HG03571 (cell line): ENCODE measurements at regions not wholly inside any gene's neighbourhood (a gene's known extent, or its start where the extent isn't known, plus 50 kb on each side); places are given as distances from the start of the nearest gene placed in this dataset.
A peak's percentile ranks its signal among the peaks of the same experiment; 100 is the strongest.

Experiments
- ATAC-seq: cut with Tn5 transposase; IDR thresholded peaks from one replicate; pipeline ENCODE4 v1.9.1; 2021; ENCODE audit not compliant: unreplicated experiment

GRCh38 chr5:141753143-141753970 lies 71.3 kb upstream of the ARAP3 start:
- ATAC-seq: no peak

GRCh38 chr5:141747152-141748141 lies 65.4 kb upstream of the ARAP3 start:
- peak; percentile 51 for ATAC-seq

- ATAC-seq: no peak
These were observed 64.4 kb upstream of the ARAP3 start for GRCh38 chr5:141746395-141746794.

DNA sequence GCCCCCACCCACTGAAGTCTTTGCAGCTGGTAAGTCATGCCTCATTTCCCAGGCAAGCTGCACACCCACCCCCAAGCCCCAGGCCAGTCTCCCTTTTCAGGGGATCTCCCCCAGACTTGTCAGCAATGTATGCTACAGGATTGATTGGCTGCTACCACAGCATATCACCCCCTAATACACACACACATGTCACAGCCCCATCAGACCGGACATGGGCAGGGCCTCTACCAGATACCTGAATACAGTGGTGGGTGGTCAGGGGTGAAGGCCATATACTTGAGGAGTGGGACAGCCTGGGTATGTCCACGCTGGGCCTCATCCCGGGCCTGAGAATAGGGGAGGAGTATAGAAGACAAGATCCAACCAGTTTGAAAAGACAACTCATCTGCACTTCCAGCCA lies 63.4 kb upstream of the ARAP3 start:
- no peak for ATAC-seq

DNA sequence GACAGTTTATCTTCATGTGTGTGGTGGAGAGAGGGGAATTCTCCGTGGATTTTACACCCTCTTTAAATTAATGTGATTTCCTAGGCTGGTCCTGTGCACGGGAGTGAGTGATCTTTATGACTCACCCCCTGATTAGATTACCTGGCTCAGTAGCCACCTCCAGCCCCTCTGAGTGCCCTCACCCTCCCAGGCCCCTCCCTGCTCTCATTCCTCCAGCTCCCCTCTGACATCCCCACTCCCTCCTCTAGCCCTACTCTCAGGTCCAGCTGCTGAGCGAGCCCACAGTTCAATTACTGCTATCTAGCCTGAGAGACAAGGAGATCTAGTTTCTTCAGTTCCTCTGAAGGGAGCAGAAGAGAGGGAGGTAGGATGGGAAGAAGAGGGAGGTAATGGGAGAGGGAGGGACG lies 61.8 kb upstream of the ARAP3 start:
- ATAC-seq: no peak

DNA sequence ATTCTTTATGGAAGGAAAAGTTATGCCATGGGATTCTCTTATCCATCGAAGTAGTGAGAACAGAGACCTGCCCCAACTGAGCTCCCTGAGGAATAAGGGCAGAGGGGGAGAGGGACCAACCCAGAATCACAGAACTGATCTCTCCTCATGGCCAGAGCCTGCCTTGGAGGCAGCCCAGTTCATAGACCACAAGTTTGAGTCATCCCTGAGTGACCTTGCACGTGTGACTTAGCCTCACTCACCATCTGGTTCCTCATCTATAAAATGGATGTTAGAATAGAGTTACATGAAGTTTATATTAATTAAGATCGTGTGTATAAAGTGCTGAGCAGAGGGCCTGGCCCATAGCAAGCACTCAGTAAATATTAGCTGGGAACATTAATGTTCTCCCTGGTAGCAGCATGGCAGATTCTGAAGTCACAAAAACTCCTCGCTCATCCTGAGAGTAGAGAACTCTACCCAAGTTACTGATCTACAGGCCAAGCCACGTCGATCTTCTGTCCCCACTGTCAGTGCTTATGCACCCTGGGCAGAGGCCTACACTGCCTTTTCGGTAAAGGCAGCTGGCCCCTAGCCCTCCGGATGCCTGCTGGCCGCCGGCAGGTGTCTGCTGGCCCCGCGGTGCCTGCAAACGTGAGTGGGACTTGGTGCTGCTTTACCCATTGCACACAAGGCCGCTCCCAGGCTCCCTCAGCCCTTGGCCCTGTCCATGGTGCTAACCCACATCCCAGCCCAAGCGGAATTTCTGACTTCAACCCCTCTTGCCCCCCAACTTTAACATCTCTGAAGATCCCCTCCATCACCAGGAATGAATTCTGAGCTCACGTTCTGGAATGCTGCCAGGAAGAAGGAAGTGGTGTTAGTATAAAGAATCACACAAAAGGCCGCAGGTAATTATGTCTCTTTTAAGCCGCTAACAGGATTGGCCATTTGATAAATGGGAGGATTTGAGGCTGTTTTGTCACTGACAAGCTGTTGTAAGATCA lies 61.1 kb upstream of the ARAP3 start:
- ATAC-seq: no peak

DNA sequence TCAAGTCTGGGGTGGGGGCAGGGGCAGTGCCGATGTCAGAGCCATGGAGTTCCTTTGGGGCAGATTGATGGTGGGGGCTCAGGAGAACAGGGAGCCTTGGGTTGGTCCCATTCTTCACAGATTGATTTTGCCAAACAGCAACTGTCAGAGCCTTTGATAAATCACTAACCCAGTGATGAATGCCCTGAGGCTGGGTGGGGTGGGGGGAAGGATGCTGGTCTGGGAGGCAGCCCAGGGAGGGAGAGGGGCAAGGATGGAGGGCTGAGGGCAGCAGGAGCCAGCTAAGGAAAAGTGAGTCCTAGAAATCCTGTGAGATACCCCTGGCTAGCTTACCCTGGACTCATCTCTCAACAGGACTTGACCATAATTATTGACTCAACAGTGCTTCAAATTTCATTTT lies 60.1 kb upstream of the ARAP3 start:
- no peak for ATAC-seq

DNA sequence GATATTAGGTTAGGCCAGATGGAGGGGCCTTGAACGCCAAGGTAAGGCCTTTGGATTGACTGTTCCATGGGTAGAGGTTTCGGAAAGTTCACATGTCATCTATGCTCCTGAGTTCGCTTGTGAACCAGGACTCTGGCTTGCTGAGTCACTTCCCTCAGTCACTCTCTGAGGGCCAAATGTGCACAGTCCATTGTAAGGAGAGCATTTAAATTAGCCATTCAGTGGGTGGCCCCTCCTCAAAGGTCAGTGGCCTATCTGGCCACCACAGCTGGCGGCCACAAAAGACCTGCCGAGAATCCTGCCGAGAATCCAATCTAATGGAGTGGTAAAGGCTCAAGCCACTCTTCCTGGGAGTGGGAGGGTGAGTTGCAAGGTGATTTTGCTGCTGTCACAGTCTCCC lies 58.9 kb upstream of the ARAP3 start:
- no peak for ATAC-seq

DNA sequence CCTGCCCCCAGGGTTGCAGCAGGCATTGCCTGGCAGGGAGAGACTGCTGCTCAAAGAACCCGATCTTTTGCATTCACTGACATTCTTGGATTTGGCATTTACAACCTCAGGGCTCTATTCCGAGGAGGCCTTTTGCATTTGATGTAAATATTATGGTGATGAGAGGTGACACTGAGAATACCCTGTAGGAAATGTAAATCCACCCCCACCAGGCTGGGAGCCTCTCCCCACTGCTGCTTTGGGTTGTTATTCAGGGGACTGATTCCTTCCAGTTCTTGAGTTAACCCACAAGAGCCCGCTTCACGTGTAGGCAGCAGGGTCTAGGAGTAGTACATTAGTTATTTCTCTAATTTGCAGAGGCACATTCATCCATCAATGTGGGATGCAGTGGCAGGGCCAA lies 55.5 kb upstream of the ARAP3 start:
- ATAC-seq: no peak

- no peak for ATAC-seq
These were observed 53.8 kb upstream of the ARAP3 start for GRCh38 chr5:141735823-141736222.

- ATAC-seq: no peak
These were observed 52.6 kb upstream of the ARAP3 start for GRCh38 chr5:141734501-141735229.

GRCh38 chr5:141733198-141733597 lies 51.2 kb upstream of the ARAP3 start:
- no peak for ATAC-seq

DNA sequence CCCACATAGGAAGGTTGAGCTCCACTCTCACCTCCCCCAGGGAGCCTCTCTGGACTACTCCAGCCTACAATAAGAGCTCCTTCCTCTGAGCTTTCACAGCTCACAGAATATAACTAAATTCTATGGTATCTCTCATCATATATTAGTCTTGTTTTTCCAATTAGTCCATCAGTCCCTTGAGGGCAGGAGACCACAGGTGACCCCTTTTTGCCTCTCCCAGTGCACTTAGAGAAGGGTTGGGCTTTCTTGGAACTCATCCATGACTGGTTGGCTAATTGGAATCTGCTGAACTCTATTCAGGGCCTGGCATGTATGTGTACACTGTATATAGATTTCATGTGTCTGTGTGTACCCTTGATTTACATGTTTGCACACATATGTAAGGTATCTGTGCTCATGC lies 50.4 kb upstream of the ARAP3 start:
- ATAC-seq: no peak
